Breast epithelium (tissue), 4 donors: ENCODE measurements at regions not wholly inside any gene's neighbourhood (a gene's known extent, or its start where the extent isn't known, plus 50 kb on each side); places are given as distances from the start of the nearest gene placed in this dataset.
"Not testable (repeated sequence)": the region's sequence is repeated elsewhere in the genome, so short reads cannot be mapped to it uniquely, and the experiment has no call there.

Experiments
- DNase-seq, 2 donors: peaks; one replicate each; pipeline ENCODE4 v3.0.0-alpha.2; 2019; ENCODE audit warnings: low spot score in 2 of 2
- H3K27ac ChIP-seq, 2 donors: fragments of 200-600 bp; sonication (generic) in 1 of 2; one replicate each; pipeline ENCODE4 v1.5.1; 2016 to 2019; ENCODE audit warnings: mild to moderate bottlenecking in 1 of 2
- H3K27me3 ChIP-seq, 2 donors: fragments of 200-600 bp; sonication (generic) in 1 of 2; one replicate each; pipeline versions ENCODE4 v1.5.1 to v1.6.0; 2017 to 2019; ENCODE audit warnings: control low read depth in 1 of 2, mild to moderate bottlenecking in 1 of 2
- H3K36me3 ChIP-seq: fragments of 200-600 bp; one replicate; pipeline ENCODE4 v1.5.1; 2019
- H3K4me1 ChIP-seq, 2 donors: fragments of 200-600 bp; sonication (generic); one replicate each; pipeline ENCODE4 v1.5.1; 2016 to 2019; ENCODE audit warnings: control low read depth in 1 of 2
- H3K4me3 ChIP-seq, 3 donors: fragments of 200-600 bp; sonication (generic); 1 replicate in 2 of 3; 2 replicates in 1 of 3; pipeline ENCODE4 v1.5.1; 2016 to 2019; ENCODE audit warnings: mild to moderate bottlenecking in 3 of 3, moderate library complexity in 2 of 3
- H3K9me3 ChIP-seq, 2 donors: fragments of 200-600 bp; sonication (generic) in 1 of 2; one replicate each; pipeline ENCODE4 v1.5.1; 2016 to 2019; ENCODE audit warnings: control low read depth in 1 of 2
- POLR2A ChIP-seq: fragments of 450-650 bp; IDR thresholded peaks from one replicate; pipeline ENCODE4 v1.6.1; 2016; ENCODE audit warnings: antibody characterized with exemption, mild to moderate bottlenecking, moderate library complexity
- POLR2AphosphoS5 ChIP-seq, 3 donors: sonication (generic); formaldehyde crosslinking; IDR thresholded peaks; one replicate each; pipeline ENCODE4 v1.6.1; 2017; ENCODE audit warnings: antibody characterized with exemption in 3 of 3
- intact Hi-C: fragments of 100-400 bp; cut with DNase I; formaldehyde crosslinking; loops from one replicate; pipeline ENCODE4 v1.15.1; 2023; ENCODE audit warnings: low total_unique reads
- TF ChIP-seq, protein P1 (sequence below), 3 donors: fragments of 450-650 bp; IDR thresholded peaks; one replicate each; pipeline ENCODE4 v1.5.1; 2016 to 2017; ENCODE audit warnings: antibody characterized with exemption in 3 of 3, mild to moderate bottlenecking in 3 of 3, moderate library complexity in 3 of 3

DNA sequence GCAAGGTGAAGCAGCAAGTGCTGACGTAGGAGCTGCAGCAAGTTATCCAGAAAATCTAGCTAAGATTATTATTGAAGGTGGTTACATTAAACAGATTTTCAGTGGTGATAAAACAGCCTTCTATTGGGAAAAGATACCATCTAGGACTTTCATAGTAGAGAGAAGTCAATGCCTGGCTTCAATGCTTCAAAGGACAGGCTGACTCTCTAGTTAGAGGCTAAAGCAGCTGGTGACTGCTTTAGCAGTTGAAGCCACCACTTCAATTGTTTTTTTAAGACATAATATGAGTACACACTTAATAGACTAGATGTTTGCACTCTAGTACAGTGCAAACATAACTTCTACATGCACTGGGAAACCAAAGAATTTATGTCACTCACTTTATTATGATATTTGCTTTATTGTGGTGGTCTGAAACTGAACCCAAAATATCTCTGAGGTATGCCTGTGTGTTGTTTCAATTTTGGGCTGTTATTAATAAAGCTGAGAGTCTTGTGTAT lies 1026.9 kb upstream of the FOXG1 start:
- no peak for DNase-seq
- intact Hi-C loops: no loop called here
- no peaks in the 10 kb centered on the region for H3K9me3 ChIP-seq
- TF ChIP-seq, protein P1, sequence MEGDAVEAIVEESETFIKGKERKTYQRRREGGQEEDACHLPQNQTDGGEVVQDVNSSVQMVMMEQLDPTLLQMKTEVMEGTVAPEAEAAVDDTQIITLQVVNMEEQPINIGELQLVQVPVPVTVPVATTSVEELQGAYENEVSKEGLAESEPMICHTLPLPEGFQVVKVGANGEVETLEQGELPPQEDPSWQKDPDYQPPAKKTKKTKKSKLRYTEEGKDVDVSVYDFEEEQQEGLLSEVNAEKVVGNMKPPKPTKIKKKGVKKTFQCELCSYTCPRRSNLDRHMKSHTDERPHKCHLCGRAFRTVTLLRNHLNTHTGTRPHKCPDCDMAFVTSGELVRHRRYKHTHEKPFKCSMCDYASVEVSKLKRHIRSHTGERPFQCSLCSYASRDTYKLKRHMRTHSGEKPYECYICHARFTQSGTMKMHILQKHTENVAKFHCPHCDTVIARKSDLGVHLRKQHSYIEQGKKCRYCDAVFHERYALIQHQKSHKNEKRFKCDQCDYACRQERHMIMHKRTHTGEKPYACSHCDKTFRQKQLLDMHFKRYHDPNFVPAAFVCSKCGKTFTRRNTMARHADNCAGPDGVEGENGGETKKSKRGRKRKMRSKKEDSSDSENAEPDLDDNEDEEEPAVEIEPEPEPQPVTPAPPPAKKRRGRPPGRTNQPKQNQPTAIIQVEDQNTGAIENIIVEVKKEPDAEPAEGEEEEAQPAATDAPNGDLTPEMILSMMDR (IDR thresholded peaks at IDR 0.05): no peak
- TF ChIP-seq POLR2A: no peak
- no peak for TF ChIP-seq POLR2AphosphoS5 (IDR thresholded peaks at IDR 0.05)
- no peaks in the 10 kb centered on the region for H3K27me3 ChIP-seq
- no peak overlapping the region for H3K27ac ChIP-seq
- no peak overlapping the region for H3K4me3 ChIP-seq
- no peaks in the 10 kb centered on the region for H3K36me3 ChIP-seq
- no peaks in the 10 kb centered on the region for H3K4me1 ChIP-seq

DNA sequence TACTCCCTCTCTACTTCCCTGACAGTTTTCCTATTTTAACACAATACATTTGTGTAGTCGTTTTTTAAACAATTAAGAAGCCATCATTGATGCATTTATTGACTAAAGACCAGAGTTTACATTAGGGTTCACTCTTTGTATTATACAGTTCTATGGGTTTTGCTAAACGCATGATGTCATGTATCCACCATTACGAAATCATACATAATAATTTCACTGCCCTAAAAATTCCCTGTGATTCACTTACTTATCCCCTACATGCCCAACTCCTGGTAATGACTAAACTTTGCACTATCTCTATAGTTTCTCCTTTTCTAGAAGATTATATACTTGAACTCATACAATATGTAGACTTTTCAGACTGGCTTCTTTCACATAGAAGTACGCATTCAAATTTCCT lies 1016.5 kb upstream of the FOXG1 start:
- Histone ChIP-seq H3K9me3 (no peaks in the 10 kb centered on the region), H3K4me1 (no peaks in the 10 kb centered on the region), H3K36me3 (no peaks in the 10 kb centered on the region), H3K27ac (no peak overlapping the region), H3K4me3 (no peak overlapping the region), H3K27me3 (no peaks in the 10 kb centered on the region)
- TF ChIP-seq, protein P1 (IDR thresholded peaks at IDR 0.05): no peak
- TF ChIP-seq POLR2AphosphoS5 (IDR thresholded peaks at IDR 0.05) (no peak), POLR2A (no peak)
- intact Hi-C loops: no loop called here
- no peak for DNase-seq

DNA sequence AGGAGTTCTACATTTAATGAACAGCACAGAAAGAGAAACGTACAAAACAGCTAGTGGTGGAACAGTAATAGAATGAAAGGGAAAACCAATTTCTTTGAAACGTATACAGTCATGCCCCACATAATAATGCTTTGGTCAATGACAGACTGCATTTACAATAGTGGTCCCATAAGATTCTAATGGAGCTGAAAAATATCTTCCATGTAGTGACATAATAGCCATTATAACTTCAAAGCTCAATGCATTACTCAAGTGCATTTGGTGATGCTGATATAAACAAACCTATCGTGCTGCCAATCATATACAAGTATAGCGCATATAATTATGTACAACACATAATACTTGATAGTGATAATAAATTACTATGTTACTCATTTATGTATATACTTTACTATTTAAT lies 1008.9 kb upstream of the FOXG1 start:
- H3K27me3 ChIP-seq, H3K4me1 ChIP-seq, H3K36me3 ChIP-seq, H3K27ac ChIP-seq, intact Hi-C loops, H3K9me3 ChIP-seq, H3K4me3 ChIP-seq, DNase-seq: not testable (repeated sequence)

DNA sequence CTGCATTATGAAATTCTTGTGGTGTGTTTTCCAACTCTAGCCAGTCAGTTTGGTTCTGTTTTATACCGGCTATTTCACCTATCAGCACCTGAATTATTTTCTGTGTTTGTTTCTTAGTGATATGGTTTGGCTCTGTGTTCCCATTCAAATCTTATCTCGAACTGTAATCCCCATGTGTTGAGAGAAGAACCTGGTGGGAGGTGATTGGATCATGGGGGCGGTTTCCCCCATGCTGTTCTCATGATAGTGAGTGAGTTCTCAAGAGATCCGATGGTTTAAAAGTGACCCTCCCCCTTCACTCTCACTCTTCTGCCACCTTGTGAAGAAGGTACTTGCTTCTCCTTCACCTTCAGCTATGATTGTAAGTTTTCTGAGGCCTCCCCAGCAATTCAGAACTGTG lies 1006.2 kb upstream of the FOXG1 start:
- H3K27ac ChIP-seq, intact Hi-C loops, DNase-seq, H3K4me1 ChIP-seq, H3K27me3 ChIP-seq, H3K9me3 ChIP-seq, H3K36me3 ChIP-seq, H3K4me3 ChIP-seq: not testable (repeated sequence)

DNA sequence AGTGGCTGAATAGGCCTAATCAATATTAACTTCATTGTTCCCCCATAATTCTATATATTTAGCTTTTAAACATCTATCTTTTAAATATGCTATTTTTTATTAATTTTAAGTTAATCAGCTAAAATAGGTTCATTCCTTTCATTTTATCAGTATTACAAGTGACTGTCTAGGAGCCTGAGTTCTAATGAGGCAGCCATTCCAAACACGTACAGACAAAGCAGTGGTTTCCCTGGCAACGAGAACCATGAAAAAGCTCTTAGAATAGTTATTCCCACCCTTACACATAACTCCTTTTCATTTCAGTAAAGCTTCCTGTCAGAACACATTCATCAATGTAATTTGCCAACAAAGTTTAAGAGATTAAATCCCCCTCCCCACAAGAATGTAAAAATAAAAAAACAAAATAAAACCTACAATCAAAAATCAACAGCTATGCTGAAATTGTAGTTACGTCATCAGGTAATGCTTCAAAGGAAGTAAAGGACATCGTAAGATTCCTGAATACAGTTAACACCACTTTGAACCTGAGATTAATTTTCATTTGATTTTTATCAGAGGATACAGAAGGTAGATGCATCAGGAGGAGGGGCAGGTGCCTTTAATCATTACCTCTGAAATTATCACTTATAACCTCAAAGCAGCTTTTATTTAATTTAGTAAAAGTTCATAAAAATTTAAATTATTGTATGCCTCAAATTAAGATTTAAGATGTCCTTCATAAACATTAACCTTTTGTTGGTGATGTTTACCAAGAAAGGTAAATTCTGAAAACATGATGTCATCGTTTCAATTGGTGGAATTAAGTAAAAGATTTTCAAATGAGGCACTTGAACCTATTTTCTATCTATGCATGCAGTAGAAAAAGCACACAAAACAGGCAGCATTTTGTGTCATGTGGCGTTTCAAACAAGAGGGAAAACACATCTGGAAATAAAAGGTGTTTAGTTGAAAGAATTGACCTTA lies 967.2 kb upstream of the FOXG1 start:
- H3K36me3 ChIP-seq, H3K4me1 ChIP-seq, intact Hi-C loops, H3K4me3 ChIP-seq, H3K27ac ChIP-seq, H3K9me3 ChIP-seq, DNase-seq, H3K27me3 ChIP-seq: not testable (repeated sequence)

DNA sequence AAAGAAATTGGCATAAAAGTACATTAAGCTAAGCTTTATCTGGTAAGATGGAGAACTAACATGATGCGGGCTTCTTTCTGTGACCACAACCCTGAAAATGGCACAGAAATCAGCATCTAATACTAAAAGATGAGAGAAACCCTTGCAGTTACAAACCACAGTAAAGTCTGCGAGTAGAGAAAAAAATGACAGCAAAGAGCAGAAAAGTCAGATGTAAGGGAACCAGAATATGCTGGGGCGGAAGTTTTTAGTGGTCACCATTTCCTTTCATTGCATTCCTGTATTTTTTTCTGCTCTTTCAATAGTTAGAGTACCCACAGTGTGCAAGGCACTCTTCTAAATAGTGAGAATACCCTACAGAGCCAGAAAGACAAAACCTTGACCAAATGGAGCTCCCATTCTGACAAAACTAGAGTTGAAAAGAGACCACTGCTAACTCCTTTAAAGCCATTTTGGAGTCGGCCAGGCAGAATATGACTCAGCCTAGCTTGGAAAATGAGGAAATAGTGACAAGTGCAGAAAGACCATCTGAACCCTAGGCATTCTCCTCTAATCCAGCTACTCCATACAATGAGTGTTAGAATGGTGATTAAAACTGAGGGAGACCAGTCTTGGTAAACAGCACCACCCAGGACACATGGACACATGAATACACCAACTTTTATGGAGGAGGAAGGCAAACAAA lies 948.7 kb upstream of the FOXG1 start:
- H3K9me3 ChIP-seq, intact Hi-C loops, H3K4me1 ChIP-seq, H3K27ac ChIP-seq, DNase-seq, H3K27me3 ChIP-seq, H3K4me3 ChIP-seq, H3K36me3 ChIP-seq: not testable (repeated sequence)

DNA sequence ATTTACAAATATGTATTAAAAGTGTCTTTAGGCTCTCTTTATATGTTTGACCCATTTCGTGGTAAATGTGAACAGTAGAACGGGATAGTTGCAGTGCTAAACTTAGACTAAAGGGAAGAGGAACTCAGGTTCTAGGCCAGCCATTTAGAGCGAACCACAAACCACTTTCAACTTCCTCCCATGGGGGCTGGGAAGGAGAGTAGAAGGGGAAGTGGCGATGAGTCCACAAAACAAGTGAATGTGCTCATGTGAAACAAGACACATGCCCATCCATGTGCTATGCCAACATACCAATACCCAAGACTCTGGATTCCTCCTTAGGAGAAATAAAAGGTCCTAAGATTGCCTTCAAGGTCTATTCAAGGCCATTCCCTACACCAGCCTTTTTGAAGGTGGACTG lies 940.4 kb upstream of the FOXG1 start:
- H3K9me3 ChIP-seq, H3K36me3 ChIP-seq, H3K27ac ChIP-seq, H3K27me3 ChIP-seq, intact Hi-C loops, H3K4me3 ChIP-seq, H3K4me1 ChIP-seq, DNase-seq: not testable (repeated sequence)

DNA sequence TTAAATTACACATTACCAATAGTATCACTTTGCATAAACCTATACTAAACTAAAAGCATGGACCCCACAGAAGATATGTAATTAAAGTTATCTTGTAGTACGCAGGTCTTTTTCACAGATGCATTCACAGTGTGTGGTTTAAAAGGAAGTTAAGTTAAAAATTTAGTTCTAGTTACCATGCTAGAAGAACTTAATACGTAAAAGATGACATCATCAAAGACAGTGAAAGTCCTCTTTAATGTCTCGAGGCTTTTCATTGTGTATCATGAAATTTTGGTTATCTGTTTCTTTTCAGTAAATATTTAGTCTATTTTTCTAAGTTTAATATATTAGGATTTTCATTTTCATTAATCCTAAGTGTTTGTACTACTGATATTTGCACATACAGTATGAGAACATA lies 934.6 kb upstream of the FOXG1 start:
- H3K27ac ChIP-seq, intact Hi-C loops, H3K9me3 ChIP-seq, H3K4me3 ChIP-seq, H3K27me3 ChIP-seq, H3K36me3 ChIP-seq, H3K4me1 ChIP-seq, DNase-seq: not testable (repeated sequence)

DNA sequence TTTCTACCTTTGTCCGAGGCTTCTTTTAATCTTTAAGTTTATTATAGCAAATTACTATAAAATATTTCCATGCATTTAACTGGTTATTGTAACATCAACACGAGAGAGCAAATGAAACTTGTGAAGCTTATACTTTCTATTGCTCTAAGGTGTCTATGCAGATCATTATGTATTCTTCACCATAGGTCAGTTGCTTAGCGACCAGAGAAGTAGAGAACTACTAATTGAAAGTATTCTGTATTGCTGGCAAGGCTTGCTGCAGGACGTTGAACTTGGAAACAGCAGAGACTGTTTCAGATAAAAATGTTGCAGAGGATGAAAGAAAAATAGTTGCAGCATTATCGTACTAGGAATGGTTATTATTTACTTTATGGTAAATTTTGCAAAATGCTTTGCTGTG lies 933.6 kb upstream of the FOXG1 start:
- H3K27me3 ChIP-seq, intact Hi-C loops, H3K9me3 ChIP-seq, H3K27ac ChIP-seq, DNase-seq, H3K4me1 ChIP-seq, H3K36me3 ChIP-seq, H3K4me3 ChIP-seq: not testable (repeated sequence)
